GM23338 (cell line): ENCODE measurements at regions not wholly inside any gene's neighbourhood (a gene's known extent, or its start where the extent isn't known, plus 50 kb on each side); places are given as distances from the start of the nearest gene placed in this dataset.

Experiments used
- ATAC-seq: fragments of 200-7000 bp; cut with Tn5 transposase; 3 replicates; pipeline ENCODE4 v1.9.1; 2020
- DNase-seq: peaks from one replicate; pipeline ENCODE4 v3.0.0-alpha.2; 2015; ENCODE audit warnings: low spot score
- H2AFZ ChIP-seq: fragments of 200-600 bp; sonication (generic); 2 replicates; pipeline ENCODE4 v1.8.0; 2016; ENCODE audit warnings: antibody characterized with exemption, mild to moderate bottlenecking, moderate library complexity
- H3F3A ChIP-seq: fragments of 200-600 bp; sonication (generic); replicated peaks from 2 replicates; pipeline ENCODE4 v1.8.0; 2017; ENCODE audit warnings: antibody characterized with exemption, mixed run types, low read depth
- H3K27ac ChIP-seq: fragments of 200-600 bp; sonication (generic); 2 replicates; pipeline ENCODE4 v1.6.1; 2016; ENCODE audit warnings: low read depth
- H3K27me3 ChIP-seq: fragments of 200-600 bp; sonication (generic); 2 replicates; pipeline ENCODE4 v1.8.0; 2016; ENCODE audit warnings: mild to moderate bottlenecking, mixed run types, moderate library complexity; ENCODE audit not compliant: insufficient read depth
- H3K36me3 ChIP-seq: fragments of 200-600 bp; sonication (generic); 2 replicates; pipeline ENCODE4 v1.8.0; 2016; ENCODE audit warnings: mild to moderate bottlenecking; ENCODE audit not compliant: insufficient read depth
- H3K4me1 ChIP-seq: fragments of 200-600 bp; sonication (generic); 2 replicates; pipeline ENCODE4 v1.8.0; 2016; ENCODE audit warnings: mild to moderate bottlenecking, moderate library complexity; ENCODE audit not compliant: insufficient read depth
- H3K4me2 ChIP-seq: fragments of 200-600 bp; sonication (generic); 2 replicates; pipeline ENCODE4 v1.7.1; 2017; ENCODE audit warnings: mixed run types
- H3K4me3 ChIP-seq: fragments of 200-600 bp; sonication (generic); 2 replicates; pipeline ENCODE4 v1.6.1; 2016; ENCODE audit warnings: mixed run types
- H3K79me2 ChIP-seq: fragments of 200-600 bp; sonication (generic); replicated peaks from 2 replicates; pipeline ENCODE4 v1.8.0; 2017; ENCODE audit warnings: mild to moderate bottlenecking; ENCODE audit not compliant: insufficient read depth
- H3K9me2 ChIP-seq: fragments of 200-600 bp; sonication (generic); 2 replicates; pipeline ENCODE4 v1.8.0; 2017; ENCODE audit not compliant: insufficient read depth
- H4K20me1 ChIP-seq: fragments of 200-600 bp; sonication (generic); replicated peaks from 2 replicates; pipeline ENCODE4 v1.8.0; 2017; ENCODE audit warnings: mild to moderate bottlenecking; ENCODE audit not compliant: insufficient read depth
- H3K27ac Mint-ChIP-seq: 2 replicates; pipeline ENCODE4 v1.8.0; 2020; ENCODE audit warnings: inconsistent platforms, mild to moderate bottlenecking, moderate library complexity, mixed read lengths
- H3K27me3 Mint-ChIP-seq: 3 replicates; pipeline ENCODE4 v1.8.0; 2022; ENCODE audit warnings: low read depth, mild to moderate bottlenecking, moderate library complexity, mixed read lengths, inconsistent platforms; ENCODE audit not compliant: insufficient read depth, poor library complexity
- H3K36me3 Mint-ChIP-seq: 3 replicates; pipeline ENCODE4 v1.8.0; 2021; ENCODE audit warnings: low read depth, mild to moderate bottlenecking, inconsistent platforms, moderate library complexity, mixed read lengths
- H3K4me1 Mint-ChIP-seq: 3 replicates; pipeline ENCODE4 v1.8.0; 2020; ENCODE audit warnings: mild to moderate bottlenecking, inconsistent platforms, mixed read lengths
- H3K4me3 Mint-ChIP-seq: 3 replicates; pipeline ENCODE4 v1.8.0; 2021; ENCODE audit warnings: moderate library complexity, mild to moderate bottlenecking, inconsistent platforms, mixed read lengths
- H3K9me3 Mint-ChIP-seq: 3 replicates; pipeline ENCODE4 v1.8.0; 2020; ENCODE audit warnings: moderate library complexity, mild to moderate bottlenecking, inconsistent platforms, mixed read lengths
- CREB1 ChIP-seq: fragments of 250-450 bp; sonication (Bioruptor Pico); IDR thresholded peaks from 2 replicates; pipeline ENCODE4 v1.5.0; 2020; ENCODE audit warnings: low read depth, mild to moderate bottlenecking, moderate library complexity
- CTCF ChIP-seq, 2 experiments: fragments of 200-600 bp in 1 of 2; sonication (generic) in 1 of 2; conservative IDR thresholded peaks; 2 replicates each; pipeline versions ENCODE4 v1.5.1 to v1.6.1; 2016 to 2017; ENCODE audit warnings: antibody characterized with exemption in 2 of 2, low read depth in 2 of 2, mild to moderate bottlenecking in 2 of 2, moderate library complexity in 1 of 2
- ETS1 ChIP-seq: IDR thresholded peaks from 2 replicates; pipeline ENCODE4 v1.6.1; 2016; ENCODE audit warnings: antibody characterized with exemption
- EZH2 ChIP-seq: fragments of 200-600 bp; sonication (generic); IDR thresholded peaks from one replicate; pipeline ENCODE4 v1.8.0; 2017; ENCODE audit warnings: antibody characterized with exemption, mild to moderate bottlenecking, low read depth; ENCODE audit not compliant: unreplicated experiment
- EZH2phosphoT487 ChIP-seq: fragments of 200-600 bp; sonication (generic); IDR thresholded peaks from one replicate; pipeline ENCODE4 v1.8.1; 2018; ENCODE audit warnings: antibody characterized with exemption; ENCODE audit not compliant: unreplicated experiment
- JUNB ChIP-seq: IDR thresholded peaks from one replicate; pipeline ENCODE4 v1.6.1; 2016; ENCODE audit warnings: antibody characterized with exemption; ENCODE audit not compliant: unreplicated experiment
- NANOG ChIP-seq: IDR thresholded peaks from 2 replicates; pipeline ENCODE4 v1.6.1; 2016; ENCODE audit warnings: antibody characterized with exemption, borderline replicate concordance
- REST ChIP-seq: IDR thresholded peaks from one replicate; pipeline ENCODE4 v1.6.1; 2018; ENCODE audit warnings: antibody characterized with exemption; ENCODE audit not compliant: unreplicated experiment
- STAT1 ChIP-seq: IDR thresholded peaks from one replicate; pipeline ENCODE4 v1.6.1; 2016; ENCODE audit warnings: antibody characterized with exemption; ENCODE audit not compliant: unreplicated experiment

GRCh38 chr12:89227774-89228173 is 124.5 kb downstream of the DUSP6 start:
- Histone ChIP-seq H3K79me2 (no peaks in the 10 kb centered on the region), H3K4me2 (no peak overlapping the region), H2AFZ (no peak overlapping the region), H3K4me3 (no peak overlapping the region), H3K27ac (no peak overlapping the region), H3K27me3 (no peaks in the 10 kb centered on the region), H3F3A (no peaks in the 10 kb centered on the region), H3K4me1 (peaks cover 24% of the 10 kb centered on the region), H3K9me2 (no peaks in the 10 kb centered on the region; the same call in 1 of the 2 replicates), H4K20me1 (no peaks in the 10 kb centered on the region), H3K36me3 (no peaks in the 10 kb centered on the region)
- ATAC-seq (no peak), DNase-seq (no peak)
- Mint-ChIP-seq H3K9me3 (peaks cover 8% of the 10 kb centered on the region; the same call in 2 of the 3 replicates), H3K4me3 (no peak overlapping the region), H3K27me3 (peaks cover 11% of the 10 kb centered on the region), H3K27ac (no peak overlapping the region), H3K4me1 (peaks cover 41% of the 10 kb centered on the region), H3K36me3 (peaks cover 14% of the 10 kb centered on the region; the same call in 2 of the 3 replicates)
- no peak for TF ChIP-seq NANOG
- no peak for TF ChIP-seq REST
- no peak for TF ChIP-seq CREB1 (CRISPR knock-in tag)
- no peak for TF ChIP-seq EZH2
- no peak for TF ChIP-seq ETS1
- TF ChIP-seq EZH2phosphoT487 = no peak
- TF ChIP-seq STAT1 = no peak
- no peak for TF ChIP-seq JUNB

- Mint-ChIP-seq H3K27ac (peak overlapping the region; percentile 44), H3K9me3 (peaks cover 4% of the 10 kb centered on the region; the same call in 1 of the 3 replicates), H3K4me1 (peaks cover 41% of the 10 kb centered on the region), H3K4me3 (peak overlapping the region; percentile 4; the same call in 1 of the 3 replicates), H3K27me3 (peaks cover 11% of the 10 kb centered on the region), H3K36me3 (peaks cover 14% of the 10 kb centered on the region; the same call in 2 of the 3 replicates)
- Histone ChIP-seq H3K36me3 (no peaks in the 10 kb centered on the region), H3K4me1 (peaks cover 24% of the 10 kb centered on the region), H3K9me2 (no peaks in the 10 kb centered on the region; the same call in 1 of the 2 replicates), H2AFZ (peak overlapping the region; percentile 18; the same call in 1 of the 2 replicates), H3K79me2 (no peaks in the 10 kb centered on the region), H3K27me3 (no peaks in the 10 kb centered on the region), H3K4me3 (no peak overlapping the region), H3K4me2 (peak overlapping the region; percentile 4; the same call in 1 of the 2 replicates), H3K27ac (no peak overlapping the region), H3F3A (no peaks in the 10 kb centered on the region), H4K20me1 (no peaks in the 10 kb centered on the region)
- DNase-seq = peak; percentile 83
- ATAC-seq = peak; percentile 95
- no peak for TF ChIP-seq CTCF (conservative IDR thresholded peaks at IDR 0.05; ENCODE audit: low read depth in 2 of 2)
These were observed 126.4 kb downstream of the DUSP6 start for GRCh38 chr12:89225808-89226411.
